ENCODE measurements at regions not wholly inside any gene's neighbourhood (a gene's known extent, or its start where the extent isn't known, plus 50 kb on each side); places are given as distances from the start of the nearest gene placed in this dataset.

DNA sequence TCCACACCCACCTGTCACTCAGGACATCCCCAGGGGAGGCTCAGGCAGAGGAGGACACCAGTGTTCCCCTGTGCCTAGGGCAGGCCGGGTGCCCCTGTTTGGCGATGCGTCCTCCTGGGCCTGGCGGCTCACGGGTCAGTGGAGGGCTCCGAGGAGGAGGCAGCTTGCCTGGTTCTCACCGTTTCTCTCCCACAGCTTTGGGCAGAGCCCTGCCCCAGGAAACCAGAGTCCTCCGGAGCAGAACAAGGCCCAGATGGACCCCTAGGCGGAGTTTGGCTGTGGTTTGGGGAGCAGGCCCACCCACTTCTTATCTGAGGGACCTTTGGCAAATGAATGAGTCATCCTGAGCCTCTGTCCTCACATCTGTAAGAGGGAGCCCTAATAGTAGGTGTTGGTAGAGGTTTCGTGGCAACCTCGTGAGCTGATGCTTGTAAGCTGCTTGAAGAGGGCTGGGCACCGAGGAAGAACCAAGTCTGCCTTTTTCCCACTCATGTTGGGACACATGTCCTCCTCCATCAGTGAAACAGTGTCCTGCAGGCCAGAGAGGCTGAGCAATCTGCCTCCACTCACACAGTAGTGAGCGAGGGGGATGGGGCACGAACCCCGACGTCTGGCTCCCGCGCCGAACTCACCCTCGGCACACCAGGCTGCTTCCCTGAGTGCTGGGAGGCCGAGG, 247.0 kb upstream of the CIBAR2 start:
- no peak for DNase-seq
- Histone ChIP-seq H3K4me3 (ENCODE audit: low read length) (no peak overlapping the region), H3K36me3 (ENCODE audit: control insufficient read depth, insufficient read depth, low read length) (no peaks in the 10 kb centered on the region), H3K27me3 (ENCODE audit: control insufficient read depth, insufficient read depth, low read length) (no peaks in the 10 kb centered on the region), H3K4me1 (ENCODE audit: control insufficient read depth, insufficient read depth, low read length) (no peaks in the 10 kb centered on the region), H3K27ac (ENCODE audit: low read length) (no peak overlapping the region), H3K9me3 (ENCODE audit: control insufficient read depth, insufficient read depth, low read length) (no peaks in the 10 kb centered on the region)
- WGBS (ENCODE audit: insufficient coverage), result 86% methylated on average over 21 of the region's 21 CpGs
- Mint-ChIP-seq H3K4me3 (no peak overlapping the region), H3K4me1 (no peaks in the 10 kb centered on the region), H3K27ac (no peak overlapping the region), H3K36me3 (no peaks in the 10 kb centered on the region), H3K9me3 (no peaks in the 10 kb centered on the region), H3K27me3 (ENCODE audit: low read depth in 2 of 2) (peaks cover 0 to 8% of the 10 kb centered on the region in 2 donors)
- TF ChIP-seq, protein P1, sequence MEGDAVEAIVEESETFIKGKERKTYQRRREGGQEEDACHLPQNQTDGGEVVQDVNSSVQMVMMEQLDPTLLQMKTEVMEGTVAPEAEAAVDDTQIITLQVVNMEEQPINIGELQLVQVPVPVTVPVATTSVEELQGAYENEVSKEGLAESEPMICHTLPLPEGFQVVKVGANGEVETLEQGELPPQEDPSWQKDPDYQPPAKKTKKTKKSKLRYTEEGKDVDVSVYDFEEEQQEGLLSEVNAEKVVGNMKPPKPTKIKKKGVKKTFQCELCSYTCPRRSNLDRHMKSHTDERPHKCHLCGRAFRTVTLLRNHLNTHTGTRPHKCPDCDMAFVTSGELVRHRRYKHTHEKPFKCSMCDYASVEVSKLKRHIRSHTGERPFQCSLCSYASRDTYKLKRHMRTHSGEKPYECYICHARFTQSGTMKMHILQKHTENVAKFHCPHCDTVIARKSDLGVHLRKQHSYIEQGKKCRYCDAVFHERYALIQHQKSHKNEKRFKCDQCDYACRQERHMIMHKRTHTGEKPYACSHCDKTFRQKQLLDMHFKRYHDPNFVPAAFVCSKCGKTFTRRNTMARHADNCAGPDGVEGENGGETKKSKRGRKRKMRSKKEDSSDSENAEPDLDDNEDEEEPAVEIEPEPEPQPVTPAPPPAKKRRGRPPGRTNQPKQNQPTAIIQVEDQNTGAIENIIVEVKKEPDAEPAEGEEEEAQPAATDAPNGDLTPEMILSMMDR (IDR thresholded peaks at IDR 0.05), result no peak
- intact Hi-C loops (cut with micrococcal nuclease), result no loop called here
- no peak for ATAC-seq

DNA sequence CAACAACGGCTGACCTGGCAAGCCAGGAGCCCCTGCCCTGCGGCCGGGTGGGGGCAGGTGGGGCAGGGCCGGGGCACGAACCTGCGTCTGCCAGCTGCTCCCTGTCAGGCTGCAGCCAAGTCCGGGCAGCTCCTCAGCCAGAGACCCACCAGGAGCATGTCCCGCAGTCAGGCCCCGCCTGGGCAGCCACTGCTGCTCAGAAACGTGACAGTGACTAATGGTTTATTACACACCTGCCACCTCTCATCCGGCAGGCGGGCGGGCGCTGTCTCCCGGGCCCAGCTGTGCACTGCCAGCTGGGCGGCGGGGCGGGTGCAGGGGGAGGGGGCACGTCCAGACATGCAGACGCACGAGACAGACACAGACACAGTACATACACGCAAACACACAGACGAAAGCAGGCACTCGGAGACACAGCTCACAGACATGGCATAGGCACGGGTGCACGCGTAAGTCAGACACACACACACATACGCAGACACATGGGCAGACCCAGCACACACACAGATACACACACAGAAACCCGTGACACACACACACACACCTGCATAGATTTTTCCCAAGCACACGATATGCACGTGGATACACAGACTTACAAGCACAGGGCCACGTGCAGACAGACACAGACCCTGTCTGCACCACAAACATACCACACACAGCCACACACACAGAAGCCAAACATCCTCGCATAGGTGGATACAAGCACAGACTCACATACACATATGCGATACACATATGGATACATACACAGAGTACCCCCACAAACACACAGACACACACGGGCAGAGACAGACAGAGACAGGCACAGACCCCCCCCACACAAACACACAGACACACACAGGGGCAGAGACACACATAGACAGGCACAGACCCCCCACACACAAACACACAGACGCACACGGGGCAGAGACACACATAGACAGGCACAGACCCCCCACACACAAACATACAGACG, 248.3 kb upstream of the CIBAR2 start:
- Mint-ChIP-seq H3K36me3 (no peaks in the 10 kb centered on the region), H3K4me3 (no peak overlapping the region), H3K4me1 (no peaks in the 10 kb centered on the region), H3K27me3 (ENCODE audit: low read depth in 2 of 2) (peaks cover 0 to 8% of the 10 kb centered on the region in 2 donors), H3K27ac (no peak overlapping the region), H3K9me3 (no peaks in the 10 kb centered on the region)
- no peaks in the 10 kb centered on the region for H3K9me3 ChIP-seq (ENCODE audit: control insufficient read depth, insufficient read depth, low read length)
- no peaks in the 10 kb centered on the region for H3K27me3 ChIP-seq (ENCODE audit: control insufficient read depth, insufficient read depth, low read length)
- H3K27ac ChIP-seq (ENCODE audit: low read length), result no peak overlapping the region
- no peaks in the 10 kb centered on the region for H3K36me3 ChIP-seq (ENCODE audit: control insufficient read depth, insufficient read depth, low read length)
- intact Hi-C loops (cut with micrococcal nuclease), result no loop called here
- WGBS (ENCODE audit: insufficient coverage), result 49% methylated on average over 38 of the region's 38 CpGs
- TF ChIP-seq, protein P1 (IDR thresholded peaks at IDR 0.05), result no peak
- ATAC-seq (no peak), DNase-seq (no peak)
- H3K4me1 ChIP-seq (ENCODE audit: control insufficient read depth, insufficient read depth, low read length), result no peaks in the 10 kb centered on the region
- H3K4me3 ChIP-seq (ENCODE audit: low read length), result no peak overlapping the region

DNA sequence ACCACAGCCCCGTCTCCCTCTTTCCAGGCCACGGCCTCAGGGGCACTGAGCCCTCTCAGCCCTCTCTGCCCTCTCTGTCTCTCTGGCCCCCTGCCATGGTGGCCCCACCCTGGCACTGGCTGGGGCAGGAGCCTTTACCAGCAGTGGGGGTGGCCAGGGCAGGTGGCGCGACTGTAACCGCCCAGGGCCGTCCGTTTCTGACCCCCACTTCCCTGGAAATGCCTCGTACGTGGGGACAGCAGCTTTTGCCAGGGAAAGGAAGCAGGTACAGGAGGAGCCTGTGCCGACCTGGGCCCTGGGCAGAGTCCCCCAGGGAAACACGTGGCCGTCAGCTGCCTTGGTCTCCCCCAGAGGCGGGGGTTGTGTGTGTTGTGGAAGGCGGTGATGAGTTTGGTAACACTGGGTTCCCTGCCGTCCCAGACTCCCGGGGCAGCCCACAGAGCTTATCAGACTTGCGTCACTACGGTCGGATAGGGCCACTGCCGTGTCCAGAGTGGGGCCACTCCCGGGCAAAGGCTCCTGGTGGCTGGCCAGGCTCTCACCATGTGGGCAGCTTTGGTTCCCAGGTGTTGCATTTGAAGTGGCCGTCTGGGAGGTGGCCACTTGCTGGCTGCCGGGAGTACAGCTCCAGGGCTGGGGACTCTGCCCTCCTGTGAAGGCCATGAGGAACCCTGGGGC, 249.3 kb upstream of the CIBAR2 start:
- Histone ChIP-seq H3K27me3 (ENCODE audit: control insufficient read depth, insufficient read depth, low read length) (no peaks in the 10 kb centered on the region), H3K36me3 (ENCODE audit: control insufficient read depth, insufficient read depth, low read length) (no peaks in the 10 kb centered on the region), H3K4me3 (ENCODE audit: low read length) (no peak overlapping the region), H3K4me1 (ENCODE audit: control insufficient read depth, insufficient read depth, low read length) (no peaks in the 10 kb centered on the region), H3K9me3 (ENCODE audit: control insufficient read depth, insufficient read depth, low read length) (no peaks in the 10 kb centered on the region), H3K27ac (ENCODE audit: low read length) (no peak overlapping the region)
- no peak overlapping the region for H3K4me3 Mint-ChIP-seq
- H3K27me3 Mint-ChIP-seq (ENCODE audit: low read depth in 2 of 2), result peaks cover 0 to 8% of the 10 kb centered on the region in 2 donors
- no peak for ATAC-seq
- no peak overlapping the region for H3K27ac Mint-ChIP-seq
- no peaks in the 10 kb centered on the region for H3K36me3 Mint-ChIP-seq
- no peak for DNase-seq
- no peaks in the 10 kb centered on the region for H3K4me1 Mint-ChIP-seq
- intact Hi-C loops (cut with micrococcal nuclease), result no loop called here
- TF ChIP-seq, protein P1 (IDR thresholded peaks at IDR 0.05), result no peak
- 90% methylated on average over 23 of the region's 23 CpGs for WGBS (ENCODE audit: insufficient coverage)
- H3K9me3 Mint-ChIP-seq, result no peaks in the 10 kb centered on the region
